ENCODE measurements at regions not wholly inside any gene's neighbourhood (a gene's known extent, or its start where the extent isn't known, plus 50 kb on each side); places are given as distances from the start of the nearest gene placed in this dataset.

- TF ChIP-seq SUZ12 (IDR thresholded peaks at IDR 0.05; ENCODE audit: low read depth, low read length) (no peak), CTCF (CRISPR knock-in tag; IDR thresholded peaks at IDR 0.05) (no peak), POLR2AphosphoS5 (IDR thresholded peaks at IDR 0.05; ENCODE audit: low read depth, low read length) (no peak), GMEB2 (CRISPR knock-in tag; IDR thresholded peaks at IDR 0.05; ENCODE audit: low read depth) (no peak), POLR2A (IDR thresholded peaks at IDR 0.05; ENCODE audit: insufficient read depth in 1 of 2, low read depth in 2 of 2, low read length in 2 of 2) (no peak), ZNF562 (CRISPR knock-in tag; IDR thresholded peaks at IDR 0.05; ENCODE audit: borderline replicate concordance) (no peak), ZNF580 (CRISPR knock-in tag; IDR thresholded peaks at IDR 0.05; ENCODE audit: borderline replicate concordance, low read depth) (no peak), SETDB1 (CRISPR knock-in tag; IDR thresholded peaks at IDR 0.05; ENCODE audit: borderline replicate concordance) (no peak), IKZF5 (CRISPR knock-in tag; IDR thresholded peaks at IDR 0.05) (no peak)
These were observed 442.2 kb downstream of the BUD13 start for GRCh38 chr11:116330439-116331185.

All from HepG2 (cell line).